ENCODE measurements at regions not wholly inside any gene's neighbourhood (a gene's known extent, or its start where the extent isn't known, plus 50 kb on each side); places are given as distances from the start of the nearest gene placed in this dataset.
"Not testable (repeated sequence)": the region's sequence is repeated elsewhere in the genome, so short reads cannot be mapped to it uniquely, and the experiment has no call there.

- no peak overlapping the region for H2AFZ ChIP-seq (replicated peaks)
- TF ChIP-seq EZH2 (IDR thresholded peaks at IDR 0.05) (no peak), EZH2phosphoT487 (IDR thresholded peaks at IDR 0.05) (no peak)
- TF ChIP-seq, protein P1, sequence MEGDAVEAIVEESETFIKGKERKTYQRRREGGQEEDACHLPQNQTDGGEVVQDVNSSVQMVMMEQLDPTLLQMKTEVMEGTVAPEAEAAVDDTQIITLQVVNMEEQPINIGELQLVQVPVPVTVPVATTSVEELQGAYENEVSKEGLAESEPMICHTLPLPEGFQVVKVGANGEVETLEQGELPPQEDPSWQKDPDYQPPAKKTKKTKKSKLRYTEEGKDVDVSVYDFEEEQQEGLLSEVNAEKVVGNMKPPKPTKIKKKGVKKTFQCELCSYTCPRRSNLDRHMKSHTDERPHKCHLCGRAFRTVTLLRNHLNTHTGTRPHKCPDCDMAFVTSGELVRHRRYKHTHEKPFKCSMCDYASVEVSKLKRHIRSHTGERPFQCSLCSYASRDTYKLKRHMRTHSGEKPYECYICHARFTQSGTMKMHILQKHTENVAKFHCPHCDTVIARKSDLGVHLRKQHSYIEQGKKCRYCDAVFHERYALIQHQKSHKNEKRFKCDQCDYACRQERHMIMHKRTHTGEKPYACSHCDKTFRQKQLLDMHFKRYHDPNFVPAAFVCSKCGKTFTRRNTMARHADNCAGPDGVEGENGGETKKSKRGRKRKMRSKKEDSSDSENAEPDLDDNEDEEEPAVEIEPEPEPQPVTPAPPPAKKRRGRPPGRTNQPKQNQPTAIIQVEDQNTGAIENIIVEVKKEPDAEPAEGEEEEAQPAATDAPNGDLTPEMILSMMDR (IDR thresholded peaks at IDR 0.05): no peak
Measured at GRCh38 chrX:25872786-25873185, 265.4 kb upstream of the MAGEB18 start.

DNA sequence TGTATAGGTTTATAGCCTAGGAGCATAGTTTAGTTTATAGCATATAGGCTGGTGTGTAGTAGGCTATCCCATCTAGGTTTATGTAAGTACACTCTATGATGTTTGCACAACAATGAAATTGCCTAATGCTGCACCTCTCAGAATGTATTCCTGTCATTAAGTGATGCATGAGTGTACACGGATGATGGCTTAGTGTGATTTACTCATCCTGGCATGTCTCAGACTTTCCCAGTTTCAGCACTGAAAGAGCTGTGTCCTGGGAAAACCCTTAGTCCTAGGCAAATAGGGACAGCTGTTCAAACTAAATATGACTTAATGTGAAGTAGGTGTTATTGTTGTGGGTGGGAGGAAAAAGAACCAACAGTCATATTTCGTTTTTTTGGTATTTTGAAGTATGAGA is 264.9 kb upstream of the MAGEB18 start:
- Mint-ChIP-seq H3K9me3 (peaks cover 2% of the 10 kb centered on the region), H3K4me1 (peaks cover 2% of the 10 kb centered on the region), H3K4me3 (no peak overlapping the region), H3K27me3 (ENCODE audit: insufficient read depth, low read depth) (no peaks in the 10 kb centered on the region), H3K36me3 (no peaks in the 10 kb centered on the region), H3K27ac (no peak overlapping the region)
- Histone ChIP-seq H3K79me2 (ENCODE audit: low read depth) (no peaks in the 10 kb centered on the region), H3K9me3 (ENCODE audit: low read depth) (peaks cover 9% of the 10 kb centered on the region), H4K20me1 (ENCODE audit: low read depth) (no peaks in the 10 kb centered on the region), H3K4me1 (peaks cover 11% of the 10 kb centered on the region), H3K27ac (no peak overlapping the region), H3K27me3 (no peaks in the 10 kb centered on the region), H2AFZ (replicated peaks) (no peak overlapping the region), H3K36me3 (no peaks in the 10 kb centered on the region), H3F3A (ENCODE audit: low read depth) (no peaks in the 10 kb centered on the region), H3K9ac (no peak overlapping the region), H3K4me3 (no peak overlapping the region), H3K4me2 (no peak overlapping the region)
- TF ChIP-seq EZH2phosphoT487 (IDR thresholded peaks at IDR 0.05) (no peak), EZH2 (IDR thresholded peaks at IDR 0.05) (no peak)
- TF ChIP-seq, protein P1 (IDR thresholded peaks at IDR 0.05): no peak
- DNase-seq (ENCODE audit: low spot score): no peak

More at GRCh38 chrX:25872786-25873185, 265.4 kb upstream of the MAGEB18 start:
- DNase-seq (ENCODE audit: low spot score): no peak
- Mint-ChIP-seq H3K9me3 (no peaks in the 10 kb centered on the region), H3K36me3 (no peaks in the 10 kb centered on the region), H3K27me3 (ENCODE audit: insufficient read depth, low read depth) (no peaks in the 10 kb centered on the region), H3K27ac (no peak overlapping the region), H3K4me1 (no peaks in the 10 kb centered on the region), H3K4me3 (no peak overlapping the region)
- Histone ChIP-seq H3K27ac (no peak overlapping the region), H3K4me1 (peaks cover 9% of the 10 kb centered on the region), H3K4me2 (no peak overlapping the region), H3K36me3 (no peaks in the 10 kb centered on the region), H3K9ac (no peak overlapping the region), H3K27me3 (no peaks in the 10 kb centered on the region), H3K4me3 (no peak overlapping the region), H4K20me1 (ENCODE audit: low read depth) (no peaks in the 10 kb centered on the region), H3K9me3 (ENCODE audit: low read depth) (peaks cover 9% of the 10 kb centered on the region), H3K79me2 (ENCODE audit: low read depth) (no peaks in the 10 kb centered on the region), H3F3A (ENCODE audit: low read depth) (no peaks in the 10 kb centered on the region)

DNA sequence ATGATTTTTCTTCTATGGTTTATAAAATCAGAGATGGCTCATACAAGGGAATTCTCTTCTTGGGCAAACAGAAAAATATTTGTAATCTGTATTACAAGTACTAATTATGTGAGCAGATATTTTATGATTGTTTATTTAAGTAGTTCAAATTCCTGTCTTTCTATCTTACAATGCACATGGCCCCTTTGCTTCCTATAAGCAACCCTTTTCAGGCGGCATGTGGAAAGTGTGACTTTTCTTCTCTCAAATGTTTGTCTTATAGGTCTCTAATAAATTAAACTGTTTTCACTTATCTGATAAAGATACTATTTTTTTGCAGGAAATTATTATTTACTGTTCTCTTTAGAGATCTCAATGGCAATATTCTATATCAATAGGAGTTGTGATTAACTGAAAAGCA is 259.3 kb upstream of the MAGEB18 start:
- TF ChIP-seq, protein P1 (IDR thresholded peaks at IDR 0.05): no peak
- no peak for TF ChIP-seq EZH2phosphoT487 (IDR thresholded peaks at IDR 0.05)
- TF ChIP-seq EZH2 (IDR thresholded peaks at IDR 0.05): no peak
- Histone ChIP-seq H3K9me3 (ENCODE audit: low read depth) (peaks cover 10% of the 10 kb centered on the region), H3K27ac (no peak overlapping the region), H3K27me3 (no peaks in the 10 kb centered on the region), H3K4me3 (no peak overlapping the region), H3K36me3 (no peaks in the 10 kb centered on the region), H4K20me1 (ENCODE audit: low read depth) (no peaks in the 10 kb centered on the region), H3K79me2 (ENCODE audit: low read depth) (no peaks in the 10 kb centered on the region), H3K9ac (no peak overlapping the region), H2AFZ (replicated peaks) (no peak overlapping the region), H3K4me1 (peaks cover 11% of the 10 kb centered on the region), H3K4me2 (no peak overlapping the region), H3F3A (ENCODE audit: low read depth) (no peaks in the 10 kb centered on the region)
- Mint-ChIP-seq H3K4me1 (peaks cover 3% of the 10 kb centered on the region), H3K27ac (no peak overlapping the region), H3K9me3 (peaks cover 5% of the 10 kb centered on the region), H3K36me3 (no peaks in the 10 kb centered on the region), H3K27me3 (ENCODE audit: insufficient read depth, low read depth) (peaks cover 3% of the 10 kb centered on the region), H3K4me3 (no peak overlapping the region)
- no peak for DNase-seq (ENCODE audit: low spot score)

GRCh38 chrX:25882503-25882902 is 255.6 kb upstream of the MAGEB18 start:
- DNase-seq (ENCODE audit: low spot score); H3K9ac ChIP-seq; H3K36me3 Mint-ChIP-seq; H3K4me3 ChIP-seq; H3F3A ChIP-seq (ENCODE audit: low read depth); H3K4me3 Mint-ChIP-seq; H3K9me3 ChIP-seq (ENCODE audit: low read depth); H3K79me2 ChIP-seq (ENCODE audit: low read depth); H2AFZ ChIP-seq (replicated peaks); H3K4me1 ChIP-seq; H3K27me3 ChIP-seq; H3K9me3 Mint-ChIP-seq; H3K27ac ChIP-seq; H3K27me3 Mint-ChIP-seq (ENCODE audit: insufficient read depth, low read depth); H3K4me1 Mint-ChIP-seq; H3K27ac Mint-ChIP-seq; H4K20me1 ChIP-seq (ENCODE audit: low read depth); H3K36me3 ChIP-seq; H3K4me2 ChIP-seq: not testable (repeated sequence)
